NCI-H2081 (cell line): ENCODE measurements at regions not wholly inside any gene's neighbourhood (a gene's known extent, or its start where the extent isn't known, plus 50 kb on each side); places are given as distances from the start of the nearest gene placed in this dataset.
"Not testable (repeated sequence)": the region's sequence is repeated elsewhere in the genome, so short reads cannot be mapped to it uniquely, and the experiment has no call there.

ENCODE experiments used
- DNase-seq, 2 experiments: peaks; one replicate each; lab custom pipeline; 2025; lab: John Stamatoyannopoulos, UW

DNA sequence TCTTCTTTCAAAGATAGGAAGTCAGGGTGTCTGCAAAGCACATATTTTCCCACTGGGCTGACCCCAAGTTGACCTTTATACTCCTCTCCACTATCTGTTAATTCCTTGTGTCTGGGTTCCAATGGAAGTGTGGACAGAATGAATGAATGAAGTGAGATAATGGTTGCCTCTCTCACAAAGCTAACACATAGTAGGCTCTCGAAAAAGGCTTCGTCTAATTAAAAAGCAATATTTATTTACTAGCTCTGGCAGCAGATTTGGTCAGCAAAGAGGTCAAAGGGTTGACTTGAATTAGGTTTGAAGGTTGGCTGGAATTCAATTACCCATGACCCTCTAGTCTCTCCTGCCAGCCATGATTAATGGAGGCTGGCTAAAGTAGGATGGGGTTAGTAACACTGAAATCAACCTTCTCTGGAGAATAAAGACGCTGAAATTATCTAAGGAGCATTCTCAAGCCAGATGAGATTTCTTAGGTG lies 280.3 kb upstream of the KLF3 start:
- DNase-seq, result no peak

DNA sequence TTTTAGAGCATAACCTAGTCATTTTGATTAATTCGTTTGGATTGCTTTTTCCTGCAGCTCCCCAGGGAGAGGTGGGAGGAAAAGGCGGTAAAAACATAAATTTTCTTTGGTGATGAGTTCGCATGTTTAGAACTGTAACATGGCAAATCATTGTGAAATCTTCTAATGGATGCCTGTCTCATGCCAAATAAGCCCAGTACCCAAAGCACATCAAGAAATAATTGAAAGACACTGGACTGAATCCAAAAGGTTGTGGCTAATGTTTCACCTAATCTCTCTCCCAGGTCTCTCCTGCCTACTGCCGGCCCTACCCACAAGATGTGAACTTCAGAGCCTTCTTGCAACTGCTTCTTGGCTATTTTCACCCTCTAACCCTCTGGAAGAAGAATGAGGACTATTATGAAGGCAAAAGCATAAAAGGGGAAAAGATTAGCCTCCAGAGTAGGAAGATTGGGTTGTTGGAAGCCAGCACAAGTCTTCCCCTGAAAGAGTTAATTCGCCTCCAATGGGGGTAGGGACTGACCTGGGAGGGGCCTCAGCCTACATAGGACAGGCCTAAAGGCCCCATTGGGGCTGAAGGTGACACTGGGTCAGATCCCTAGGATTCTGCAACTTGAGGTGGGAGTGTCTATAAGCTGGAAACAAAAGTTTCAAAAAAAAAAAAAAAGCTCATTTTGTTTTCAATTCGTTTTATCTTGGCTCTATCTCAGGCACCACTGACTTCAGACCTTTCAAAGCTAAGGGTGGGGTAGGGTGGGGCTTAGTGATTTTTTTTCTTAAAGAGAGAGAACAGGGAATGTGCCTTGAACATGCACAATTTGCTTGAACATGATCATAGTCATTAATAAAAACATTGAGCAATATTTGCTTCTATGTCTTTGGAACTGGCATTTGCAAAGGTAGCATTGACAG lies 278.6 kb upstream of the KLF3 start:
- DNase-seq, result no peak

DNA sequence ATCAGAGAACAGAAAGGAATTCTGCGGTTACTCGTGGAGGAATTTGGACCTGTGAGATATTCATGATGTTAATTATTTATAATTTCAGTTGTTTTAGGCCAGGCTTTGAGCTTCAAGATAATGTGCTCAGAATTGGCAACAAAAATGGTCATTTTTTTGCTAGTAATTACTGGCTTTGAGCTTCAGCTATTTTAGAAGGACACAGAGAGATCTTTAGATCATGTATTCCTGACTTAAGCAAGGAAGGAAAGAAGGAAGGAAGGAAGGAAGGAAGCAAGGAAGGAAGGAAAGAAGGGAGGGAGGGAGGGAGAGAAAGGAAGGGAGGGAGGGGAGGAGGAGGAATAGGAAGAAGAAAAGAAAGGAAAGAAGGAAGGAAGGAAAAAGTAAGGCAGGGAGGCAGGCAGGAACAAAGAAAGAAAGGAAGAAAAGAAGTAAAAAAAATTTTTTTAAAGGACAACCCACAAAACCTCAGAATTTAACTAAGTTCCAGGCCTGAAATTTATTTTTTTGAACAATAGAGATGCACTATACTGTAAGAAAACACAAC lies 277.9 kb upstream of the KLF3 start:
- DNase-seq, result no peak

DNA sequence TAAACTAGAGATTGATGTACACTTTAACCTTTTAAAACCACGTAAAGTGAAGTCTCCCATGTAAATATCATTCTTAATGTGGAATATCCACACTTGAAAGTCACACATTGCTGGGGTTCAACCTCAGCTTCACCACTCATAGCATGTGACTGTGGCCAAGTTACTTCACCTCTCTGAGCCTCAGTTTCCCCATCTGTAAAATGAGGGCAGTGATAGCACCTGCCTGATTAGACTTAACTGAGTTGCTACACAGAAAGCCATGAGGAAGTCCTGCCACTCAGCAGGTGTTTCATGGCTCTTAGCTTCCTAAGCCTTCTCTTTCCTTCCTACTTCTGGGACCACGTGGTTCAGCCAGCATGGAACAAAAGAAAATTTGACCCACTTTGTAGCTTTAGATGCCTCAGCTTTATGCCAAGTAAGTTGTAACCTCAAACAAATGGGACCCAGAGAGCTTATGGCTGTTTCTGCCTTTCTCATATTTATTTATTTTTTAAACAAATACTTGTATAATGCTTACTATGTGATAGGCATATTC lies 277.3 kb upstream of the KLF3 start:
- no peak for DNase-seq

DNA sequence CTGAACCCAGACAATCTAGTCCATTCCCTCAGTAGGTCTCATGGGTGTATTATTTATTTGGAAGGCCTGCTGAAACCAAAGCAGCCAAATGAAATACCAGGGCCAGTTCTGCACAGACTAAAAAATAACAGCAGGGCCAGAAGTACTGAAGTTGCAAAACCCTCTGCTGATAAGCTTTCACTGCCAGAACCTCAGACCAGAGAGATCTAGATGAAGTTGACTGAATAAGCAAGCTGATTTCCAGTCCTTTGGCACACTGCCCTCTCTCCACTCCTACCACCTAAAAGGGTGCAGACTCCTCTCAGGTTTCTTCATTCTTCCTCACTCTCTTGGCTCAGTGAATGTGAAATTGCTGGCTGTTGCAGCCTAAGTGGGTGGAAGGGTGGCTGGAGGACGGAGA lies 276.7 kb upstream of the KLF3 start:
- no peak for DNase-seq

DNA sequence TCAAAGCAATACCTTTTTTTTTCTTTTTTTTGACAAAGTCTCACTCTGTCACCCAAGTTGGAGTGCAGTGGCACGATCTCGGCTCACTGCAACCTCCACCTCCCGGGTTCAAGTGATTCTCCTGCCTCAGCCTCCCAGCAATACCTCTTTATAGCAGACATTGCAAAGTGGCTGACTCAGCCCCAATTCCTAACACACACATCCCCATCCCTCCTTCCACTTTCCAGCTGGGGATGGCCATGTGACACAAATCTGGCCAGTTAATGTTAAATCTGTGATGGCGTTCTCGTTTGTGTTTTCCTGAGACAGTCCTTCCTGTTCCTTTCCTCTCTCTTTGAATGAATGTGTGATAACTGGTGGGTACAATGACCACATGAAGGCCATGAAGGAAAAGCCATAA lies 276.2 kb upstream of the KLF3 start:
- DNase-seq, result no peak

DNA sequence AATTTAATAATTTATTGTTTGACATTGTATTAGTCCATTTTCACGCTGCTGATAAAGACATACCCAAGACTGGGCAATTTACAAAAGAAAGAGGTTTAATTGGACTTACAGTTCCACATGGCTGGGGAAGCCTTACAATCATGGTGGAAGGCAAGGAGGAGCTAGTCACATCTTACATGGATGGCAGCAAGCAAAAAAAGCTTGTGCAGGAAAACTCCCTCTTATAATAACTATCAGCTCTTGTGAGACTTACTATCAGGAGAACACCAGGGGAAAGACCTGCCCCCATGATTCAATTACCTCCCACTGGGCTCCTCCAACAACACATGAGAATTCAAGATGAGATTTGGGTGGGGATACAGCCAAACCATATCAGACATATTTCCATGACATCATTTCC lies 275.1 kb upstream of the KLF3 start:
- DNase-seq, result not testable (repeated sequence)

DNA sequence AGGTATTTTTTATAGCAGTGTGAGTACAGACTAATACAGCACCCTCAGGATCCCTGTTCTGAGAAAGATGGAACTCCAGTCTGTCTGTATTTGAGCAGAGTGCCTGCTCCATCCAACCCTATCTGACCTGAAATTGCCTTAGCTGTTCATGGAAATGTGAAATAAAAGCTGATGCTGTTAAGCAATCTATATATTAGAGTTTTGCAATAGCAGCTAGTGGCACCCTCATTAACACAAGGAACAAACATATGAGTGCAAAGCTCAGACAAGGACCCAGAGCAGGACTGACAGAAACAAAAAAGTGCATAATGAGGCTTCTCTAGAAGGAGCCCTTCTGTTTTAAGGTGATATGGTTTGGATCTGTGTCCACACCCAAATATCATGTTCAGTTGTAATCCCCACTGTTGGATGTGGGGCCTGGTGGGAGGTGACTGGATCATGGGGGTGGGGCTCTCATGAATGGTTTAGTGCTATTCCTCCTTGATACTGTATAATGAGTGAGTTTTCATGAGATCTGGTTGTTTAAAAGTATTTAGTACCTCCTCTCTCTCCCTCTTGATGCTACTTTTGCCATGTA lies 272.9 kb upstream of the KLF3 start:
- DNase-seq, result no peak

DNA sequence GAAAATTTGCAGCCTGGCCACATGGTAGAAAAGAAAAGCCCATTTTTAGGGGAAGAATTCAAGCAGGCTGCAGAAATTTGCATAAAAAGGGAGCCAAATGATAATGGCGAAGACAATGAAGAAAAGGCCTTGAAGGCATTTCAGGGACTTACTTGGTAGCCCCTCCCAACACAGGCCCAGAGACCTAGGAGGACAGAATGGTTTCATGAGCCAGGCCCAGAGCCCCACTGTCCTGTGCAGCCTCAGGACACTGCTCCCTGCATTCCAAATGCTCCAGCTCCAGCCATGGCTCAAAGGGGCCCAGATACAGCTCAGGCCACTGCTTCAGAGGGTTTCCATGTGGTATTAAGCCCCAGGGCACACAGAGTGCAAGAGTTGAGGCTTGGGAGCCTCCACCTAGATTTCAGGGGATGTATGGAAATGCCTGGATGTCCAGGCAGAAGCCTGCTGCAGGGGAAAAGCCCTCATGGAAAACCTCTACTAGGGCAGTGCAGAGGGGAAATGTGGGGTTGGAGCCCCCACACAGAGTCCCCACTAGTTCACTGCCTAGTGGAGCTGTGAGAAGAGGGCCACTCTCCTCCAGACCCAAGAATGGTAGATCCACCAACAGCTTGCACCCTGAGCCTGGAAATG lies 271.7 kb upstream of the KLF3 start:
- DNase-seq, result no peak

DNA sequence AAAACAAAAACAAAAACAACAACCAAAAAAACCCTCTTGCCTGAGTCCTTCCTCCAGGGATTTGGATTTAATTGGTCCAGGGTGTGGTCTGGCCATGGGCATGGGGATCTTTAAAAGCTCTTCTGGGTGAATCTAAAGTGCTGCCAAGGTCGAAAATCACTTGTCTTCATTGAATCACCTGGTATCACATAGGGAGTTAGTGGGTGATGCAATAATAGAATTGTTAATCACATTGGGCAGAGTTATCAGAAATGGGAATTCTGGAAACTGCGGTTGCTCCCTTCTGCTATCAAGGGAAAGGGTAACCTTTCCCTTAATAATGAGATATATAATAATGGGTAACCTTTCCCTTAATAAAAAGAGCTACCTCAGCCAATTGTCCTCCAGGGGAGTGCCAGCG lies 267.9 kb upstream of the KLF3 start:
- no peak for DNase-seq

DNA sequence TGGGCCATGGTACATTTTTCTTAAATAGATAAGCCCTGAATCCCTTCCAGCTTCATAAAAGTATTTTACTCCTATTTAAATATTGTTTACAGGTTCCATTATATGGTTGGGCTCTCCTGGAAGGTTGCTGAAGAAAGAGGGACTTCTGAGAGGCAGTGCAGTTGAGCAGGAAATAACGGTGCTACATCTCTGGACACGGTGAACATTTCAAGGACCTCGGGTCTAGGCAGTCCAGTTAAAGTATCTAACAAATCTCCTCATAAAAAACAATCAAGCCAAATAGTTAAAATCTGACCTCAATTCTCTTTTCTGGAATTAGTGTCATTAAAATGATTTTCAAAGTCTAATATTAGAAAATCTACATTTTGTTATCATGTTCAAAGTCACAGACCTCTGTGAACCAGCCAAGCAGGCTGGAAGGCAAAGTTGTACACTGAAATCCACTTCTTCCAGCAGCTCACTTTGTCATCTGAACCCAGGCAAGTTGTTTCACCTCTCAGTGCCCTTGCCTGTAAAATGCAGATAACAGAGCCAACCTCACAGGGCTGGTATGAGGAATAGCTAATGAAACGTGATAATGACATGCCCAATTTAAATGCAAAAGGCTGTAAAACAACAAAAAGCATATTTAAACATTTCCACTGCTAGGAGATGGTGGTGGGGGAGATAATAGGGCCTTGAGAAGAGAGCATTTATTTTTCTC lies 267.0 kb upstream of the KLF3 start:
- DNase-seq, result no peak

DNA sequence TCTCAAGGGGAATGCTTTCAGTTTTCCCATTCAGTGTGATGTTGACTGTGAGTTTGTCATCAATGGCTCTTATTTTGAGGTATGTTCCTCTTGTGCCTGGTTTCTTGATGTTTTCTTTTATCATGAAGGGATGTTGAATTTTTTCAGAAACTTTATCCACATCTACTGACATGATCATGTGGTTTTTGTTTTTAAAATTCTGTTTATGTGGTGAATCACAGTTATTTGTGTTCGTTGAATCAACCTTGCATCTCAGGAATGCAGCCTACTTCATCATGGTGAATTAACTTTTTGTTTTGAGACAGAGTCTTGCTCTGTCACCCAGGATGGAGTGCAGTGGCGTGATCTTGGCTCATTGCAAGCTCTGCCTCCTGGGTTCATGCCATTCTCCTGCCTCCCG lies 263.1 kb upstream of the KLF3 start:
- DNase-seq, result no peak

DNA sequence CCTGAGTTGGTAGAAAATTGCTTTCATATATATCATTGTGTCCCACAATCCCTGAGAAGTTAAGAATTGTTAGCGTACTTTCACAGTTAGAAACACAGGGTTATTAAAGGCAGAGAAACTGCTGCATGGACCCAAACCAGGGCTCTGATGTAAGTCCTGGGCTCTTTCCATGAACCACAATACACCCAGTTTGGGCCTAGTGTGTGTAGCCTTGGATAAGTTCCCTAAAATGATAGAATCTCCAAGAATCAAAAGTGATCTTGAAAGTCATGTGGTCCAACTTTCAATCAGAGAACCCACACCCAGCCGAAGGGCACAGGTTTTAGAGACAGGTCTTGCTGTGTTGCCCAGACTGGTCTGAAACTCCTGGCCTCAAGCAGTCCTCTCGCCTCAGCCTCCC lies 257.8 kb upstream of the KLF3 start:
- DNase-seq, result no peak

DNA sequence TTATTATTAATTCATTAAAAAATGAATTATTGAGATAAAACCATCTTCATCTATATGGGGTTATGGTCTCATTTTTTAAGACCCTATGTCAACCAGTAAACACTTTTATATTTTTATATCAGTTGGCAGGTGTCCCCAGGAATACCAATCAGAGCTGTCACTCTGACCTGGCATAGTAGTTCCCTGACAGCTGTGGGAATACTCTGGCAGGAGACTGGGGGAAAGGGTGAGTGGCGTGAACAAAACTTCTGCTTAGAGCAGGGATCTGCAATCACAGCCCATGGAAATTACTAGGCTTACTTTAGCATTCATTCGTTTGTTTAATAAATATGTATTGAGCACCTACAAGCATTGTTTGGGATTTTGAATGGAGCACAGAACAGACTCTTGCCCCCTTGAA lies 254.1 kb upstream of the KLF3 start:
- DNase-seq, result no peak

DNA sequence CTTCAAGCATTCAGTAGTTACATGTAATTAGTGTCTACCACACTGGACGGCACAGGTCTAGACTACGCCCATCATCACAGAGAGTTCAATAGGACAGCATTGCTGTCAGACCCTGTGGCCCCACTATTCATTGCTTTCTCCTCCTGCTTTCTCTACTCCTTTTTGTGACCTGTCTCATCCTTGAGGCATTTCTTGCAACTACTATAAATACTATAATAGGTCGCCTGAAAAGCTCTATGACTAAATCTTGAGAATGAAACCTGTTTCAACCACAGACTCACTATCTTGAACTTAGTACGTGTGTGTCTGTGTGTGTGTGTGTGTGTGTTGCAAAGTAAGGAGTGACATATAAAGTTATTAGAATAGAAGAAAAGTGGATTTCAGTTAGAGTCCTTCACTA lies 252.9 kb upstream of the KLF3 start:
- DNase-seq, result no peak

DNA sequence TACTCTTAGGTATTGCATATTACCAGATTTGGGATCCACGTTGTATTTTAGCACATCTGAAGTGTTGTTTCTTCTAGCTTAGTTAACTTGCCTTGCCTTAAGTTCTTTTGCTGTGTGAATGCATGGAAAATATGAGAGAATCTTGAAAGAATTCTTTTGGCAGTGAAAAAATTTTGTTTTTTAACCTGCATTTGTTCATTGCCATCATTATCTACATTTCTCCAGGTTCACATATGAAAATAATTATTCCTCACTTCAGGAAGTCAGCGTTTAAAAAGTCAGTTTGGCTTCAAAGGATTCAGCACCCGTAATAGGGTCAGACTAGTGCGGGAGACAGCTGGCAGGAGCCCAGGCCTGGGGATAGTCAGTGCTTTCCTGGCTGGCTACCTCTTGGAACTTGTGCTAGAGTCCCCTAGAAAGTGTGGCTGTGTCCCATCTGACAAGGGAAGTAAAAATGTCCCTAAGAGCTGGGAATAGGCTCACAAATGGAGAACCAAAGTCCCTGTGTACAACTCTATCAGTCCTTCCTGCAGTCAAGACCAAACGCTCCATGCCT lies 251.9 kb upstream of the KLF3 start:
- no peak for DNase-seq

DNA sequence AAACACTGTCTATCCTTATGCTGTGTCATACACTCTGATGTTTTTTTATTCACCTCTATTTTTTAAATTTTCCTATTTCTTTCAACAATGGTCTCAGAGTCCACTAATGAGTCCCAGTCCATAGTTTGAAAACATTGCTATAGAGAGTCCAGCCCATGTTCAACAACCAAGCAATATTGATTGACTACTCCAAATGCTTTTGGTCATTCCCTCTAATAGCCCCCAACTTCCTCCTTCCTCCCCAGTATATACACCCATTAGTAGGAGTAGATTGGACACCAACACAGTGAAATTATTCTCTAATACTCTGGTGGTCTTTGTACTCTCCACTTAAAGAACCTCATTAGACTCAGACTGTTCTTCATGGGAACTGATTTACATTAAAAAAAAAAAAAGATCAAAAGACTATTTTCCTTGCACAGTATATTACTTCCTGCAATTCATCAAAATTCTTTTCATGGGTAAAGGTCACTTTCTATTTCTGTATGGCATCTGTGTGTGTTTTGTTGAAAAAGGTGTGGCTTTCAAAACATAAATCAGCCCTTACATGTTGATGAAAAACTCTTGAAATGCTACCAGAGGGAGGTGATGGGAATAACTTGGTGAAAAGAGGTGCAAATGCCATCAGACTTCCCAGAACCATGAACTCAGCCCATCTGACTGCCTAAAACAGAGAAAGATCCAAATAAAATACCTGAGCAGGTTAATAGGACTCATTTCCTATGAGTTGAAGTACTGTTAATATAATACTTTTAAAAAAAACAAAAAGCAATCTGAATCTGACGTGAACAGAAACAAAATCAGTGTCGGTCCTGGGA lies 250.3 kb upstream of the KLF3 start:
- no peak for DNase-seq

DNA sequence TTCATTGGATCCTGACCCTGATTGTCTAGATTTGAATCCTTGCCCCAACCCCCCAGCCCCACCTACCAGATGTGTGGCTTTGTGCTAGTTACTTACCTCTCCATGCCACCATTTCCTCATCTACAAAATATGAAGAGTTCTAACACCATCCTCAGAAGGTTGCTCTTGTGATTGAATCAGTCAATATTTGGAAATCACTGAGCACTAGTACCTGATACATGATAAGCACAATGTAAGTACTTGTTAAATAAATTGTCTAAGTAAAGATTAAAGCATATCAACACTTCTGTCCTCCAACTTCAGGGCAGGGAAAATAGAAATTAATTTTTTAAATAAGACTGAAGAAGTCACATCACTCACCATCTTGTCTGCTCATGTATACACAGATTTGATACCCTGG lies 249.6 kb upstream of the KLF3 start:
- no peak for DNase-seq

DNA sequence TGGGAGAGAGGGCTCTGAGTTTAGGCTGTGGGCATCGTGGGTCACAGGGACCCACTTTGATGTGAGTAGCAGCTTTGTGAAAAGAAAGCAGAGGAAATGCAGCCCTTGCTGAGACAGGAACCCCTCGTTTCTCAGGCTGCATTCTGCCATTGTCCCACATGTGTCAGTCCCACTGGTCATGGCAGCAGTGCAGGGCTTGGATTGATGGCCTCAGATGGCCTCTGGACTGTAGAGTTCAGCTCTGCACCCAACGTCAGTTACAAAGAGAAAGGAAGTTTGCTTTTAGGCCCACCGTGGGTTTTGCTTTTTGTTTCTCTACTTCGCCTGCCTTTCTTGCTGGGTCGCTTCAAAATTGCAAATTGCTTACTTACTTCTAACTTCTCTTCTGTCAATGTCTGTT lies 248.3 kb upstream of the KLF3 start:
- no peak for DNase-seq

DNA sequence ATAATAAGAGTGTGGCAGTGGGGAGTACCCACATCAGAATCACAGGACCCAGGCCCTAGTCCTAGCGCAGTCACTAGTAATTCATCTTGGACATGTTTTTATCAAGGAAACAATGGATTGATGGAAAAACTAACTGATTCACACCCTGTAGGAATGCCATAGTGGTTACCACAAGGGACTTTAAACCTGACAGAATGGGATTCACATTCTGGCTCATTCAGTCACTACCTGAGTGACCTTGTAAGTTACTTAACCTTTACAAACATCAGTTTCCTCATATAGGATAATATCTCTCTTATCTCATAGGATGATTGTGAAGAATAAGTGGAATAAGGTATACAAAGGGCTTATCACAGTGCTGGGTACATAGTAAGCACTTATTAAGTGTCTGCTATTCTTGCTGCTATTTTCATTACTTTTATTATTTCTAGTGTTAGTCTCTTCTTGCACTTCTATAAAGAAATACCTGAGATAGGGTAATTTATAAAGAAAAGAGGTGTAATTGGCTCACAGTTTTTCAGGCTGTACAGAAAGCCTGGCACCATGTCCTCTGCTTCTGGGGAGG lies 247.5 kb upstream of the KLF3 start:
- no peak for DNase-seq
